Keratinocyte (primary cell): ENCODE measurements at regions not wholly inside any gene's neighbourhood (a gene's known extent, or its start where the extent isn't known, plus 50 kb on each side); places are given as distances from the start of the nearest gene placed in this dataset.

ENCODE experiments used
- DNase-seq: peaks from one replicate; pipeline ENCODE4 v3.0.0-alpha.2; 2011; ENCODE audit warnings: low read depth, missing footprints, low spot score
- FAIRE-seq: peaks from 2 replicates; lab custom pipeline; 2011; peaks lifted over from hg19 to GRCh38; lab: Jason Lieb, UNC
- H2AFZ ChIP-seq: 2 replicates; pipeline ENCODE4 v1.6.0; 2012; ENCODE audit warnings: low read length, control low read depth, inconsistent platforms; ENCODE audit not compliant: control insufficient read depth
- H3K27ac ChIP-seq: 2 replicates; pipeline ENCODE4 v1.5.1; 2011; ENCODE audit warnings: low read length; ENCODE audit not compliant: control insufficient read depth, insufficient read depth
- H3K27me3 ChIP-seq: 3 replicates; pipeline ENCODE4 v1.6.0; 2011; ENCODE audit warnings: low read length; ENCODE audit not compliant: control insufficient read depth, insufficient read depth; ENCODE audit errors: extremely low read depth
- H3K36me3 ChIP-seq, 2 experiments: 2 replicates in 1 of 2; 3 replicates in 1 of 2; pipeline ENCODE4 v1.5.1; 2011; ENCODE audit warnings: low read length in 2 of 2, mild to moderate bottlenecking in 1 of 2; ENCODE audit not compliant: control insufficient read depth in 2 of 2, insufficient read depth in 2 of 2; ENCODE audit errors: extremely low read depth in 1 of 2
- H3K4me1 ChIP-seq: 3 replicates; pipeline ENCODE4 v1.5.1; 2011; ENCODE audit warnings: low read length; ENCODE audit not compliant: control insufficient read depth, insufficient read depth; ENCODE audit errors: extremely low read depth
- H3K4me2 ChIP-seq: 3 replicates; pipeline ENCODE4 v1.6.0; 2011; ENCODE audit warnings: low read depth, low read length; ENCODE audit not compliant: control insufficient read depth, insufficient read depth; ENCODE audit errors: extremely low read depth
- H3K4me3 ChIP-seq, 3 experiments: fragments of 200-600 bp in 1 of 3; sonication (generic) in 1 of 3; 2 replicates in 2 of 3; 3 replicates in 1 of 3; pipeline ENCODE4 v1.5.1; 2011 to 2016; ENCODE audit warnings: low read length in 3 of 3, mild to moderate bottlenecking in 3 of 3, control low read depth in 2 of 3, inconsistent platforms in 1 of 3, low read depth in 1 of 3, mixed read lengths in 1 of 3, mixed run types in 1 of 3, moderate library complexity in 1 of 3; ENCODE audit not compliant: control insufficient read depth in 2 of 3, insufficient read depth in 2 of 3; ENCODE audit errors: extremely low read depth in 1 of 3
- H3K79me2 ChIP-seq: 2 replicates; pipeline ENCODE4 v1.6.0; 2012; ENCODE audit warnings: low read length; ENCODE audit not compliant: control insufficient read depth, insufficient read depth
- H3K9ac ChIP-seq: 3 replicates; pipeline ENCODE4 v1.6.0; 2011; ENCODE audit warnings: low read length; ENCODE audit not compliant: control insufficient read depth, insufficient read depth; ENCODE audit errors: extremely low read depth
- H3K9me1 ChIP-seq: 3 replicates; pipeline ENCODE4 v1.6.0; 2011; ENCODE audit warnings: low read length; ENCODE audit not compliant: control insufficient read depth, insufficient read depth; ENCODE audit errors: extremely low read depth
- H3K9me3 ChIP-seq: 2 replicates; pipeline ENCODE4 v1.5.1; 2012; ENCODE audit warnings: low read depth, low read length; ENCODE audit not compliant: control insufficient read depth
- H4K20me1 ChIP-seq: 3 replicates; pipeline ENCODE4 v1.6.0; 2011; ENCODE audit warnings: low read length; ENCODE audit not compliant: control insufficient read depth, insufficient read depth; ENCODE audit errors: extremely low read depth
- CTCF ChIP-seq, 3 experiments: IDR thresholded peaks in 1 of 3; conservative IDR thresholded peaks in 1 of 3; optimal IDR thresholded peaks in 1 of 3; 2 replicates in 2 of 3; 3 replicates in 1 of 3; pipeline versions ENCODE3 to v1.5.1; 2011; ENCODE audit warnings: low read length in 3 of 3, mild to moderate bottlenecking in 3 of 3, moderate library complexity in 2 of 3, control low read depth in 1 of 3, inconsistent platforms in 1 of 3; ENCODE audit not compliant: insufficient read depth in 2 of 3; ENCODE audit errors: extremely low read depth in 1 of 3
- EZH2 ChIP-seq: IDR thresholded peaks from one replicate; pipeline ENCODE4 v1.6.1; 2012; ENCODE audit warnings: inconsistent platforms, mild to moderate bottlenecking, low read length, moderate library complexity
- dilution Hi-C: fragments of 300-500 bp; cut with MboI; formaldehyde crosslinking; loops from one replicate; pipeline ENCODE4 v1.7.0; 2020; ENCODE audit warnings: low sequenced_read_pairs; ENCODE audit not compliant: extremely low pct_ligation_motif_present

GRCh38 chr5:74259572-74259971 lies 381.0 kb downstream of the ENC1 start:
- TF ChIP-seq EZH2 (no peak), CTCF (optimal IDR thresholded peaks at IDR 0.05 in 1 of 3, IDR thresholded peaks at IDR 0.05 in 1 of 3, conservative IDR thresholded peaks at IDR 0.05 in 1 of 3; ENCODE audit: extremely low read depth in 1 of 3, insufficient read depth in 2 of 3, low read length in 3 of 3) (no peak)
- Histone ChIP-seq H3K9ac (no peak overlapping the region), H3K4me2 (no peak overlapping the region), H3K27ac (no peak overlapping the region), H4K20me1 (no peaks in the 10 kb centered on the region), H3K79me2 (no peaks in the 10 kb centered on the region), H3K4me1 (no peaks in the 10 kb centered on the region), H3K9me1 (no peaks in the 10 kb centered on the region), H3K27me3 (no peaks in the 10 kb centered on the region), H2AFZ (no peak overlapping the region), H3K36me3 (no peaks in the 10 kb centered on the region), H3K9me3 (no peaks in the 10 kb centered on the region), H3K4me3 (no peak overlapping the region)
- no peak for DNase-seq
- dilution Hi-C loops, result no loop called here
- no peak for FAIRE-seq

GRCh38 chr5:74258314-74258665 lies 382.2 kb downstream of the ENC1 start:
- H3K27ac ChIP-seq, result no peak overlapping the region
- no peaks in the 10 kb centered on the region for H3K9me1 ChIP-seq
- H3K27me3 ChIP-seq, result no peaks in the 10 kb centered on the region
- no peak overlapping the region for H3K4me2 ChIP-seq
- TF ChIP-seq EZH2 (no peak), CTCF (optimal IDR thresholded peaks at IDR 0.05 in 1 of 3, IDR thresholded peaks at IDR 0.05 in 1 of 3, conservative IDR thresholded peaks at IDR 0.05 in 1 of 3; ENCODE audit: extremely low read depth in 1 of 3, insufficient read depth in 2 of 3, low read length in 3 of 3) (no peak)
- no peaks in the 10 kb centered on the region for H3K4me1 ChIP-seq
- H3K79me2 ChIP-seq, result no peaks in the 10 kb centered on the region
- no peak for DNase-seq
- H2AFZ ChIP-seq, result no peak overlapping the region
- no peak overlapping the region for H3K9ac ChIP-seq
- no peaks in the 10 kb centered on the region for H4K20me1 ChIP-seq
- no peaks in the 10 kb centered on the region for H3K9me3 ChIP-seq
- dilution Hi-C loops, result no loop called here
- H3K4me3 ChIP-seq, result no peak overlapping the region
- H3K36me3 ChIP-seq, result no peaks in the 10 kb centered on the region
- FAIRE-seq, result no peak
